ENCODE measurements at regions not wholly inside any gene's neighbourhood (a gene's known extent, or its start where the extent isn't known, plus 50 kb on each side); places are given as distances from the start of the nearest gene placed in this dataset.

DNA sequence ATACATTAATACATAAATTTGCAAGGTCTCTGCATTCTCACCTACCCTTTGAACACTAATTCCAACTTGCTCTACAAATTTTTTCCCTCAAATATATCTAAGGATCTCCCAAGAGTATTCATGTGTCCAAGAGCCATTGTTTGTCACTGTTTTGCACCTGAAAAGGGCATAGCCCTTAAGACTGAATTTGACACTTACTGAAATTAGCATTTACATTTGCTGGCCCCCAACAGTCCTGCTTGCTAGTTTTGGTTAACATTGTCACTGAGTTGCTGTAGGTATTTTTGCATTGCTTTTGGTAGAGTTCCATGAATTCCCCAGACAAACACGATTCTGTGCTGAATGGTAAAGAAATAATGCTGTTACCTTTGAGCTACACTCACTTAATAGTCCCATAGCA is 57.3 kb downstream of the KCNA4 start:
- no peak for DNase-seq

DNA sequence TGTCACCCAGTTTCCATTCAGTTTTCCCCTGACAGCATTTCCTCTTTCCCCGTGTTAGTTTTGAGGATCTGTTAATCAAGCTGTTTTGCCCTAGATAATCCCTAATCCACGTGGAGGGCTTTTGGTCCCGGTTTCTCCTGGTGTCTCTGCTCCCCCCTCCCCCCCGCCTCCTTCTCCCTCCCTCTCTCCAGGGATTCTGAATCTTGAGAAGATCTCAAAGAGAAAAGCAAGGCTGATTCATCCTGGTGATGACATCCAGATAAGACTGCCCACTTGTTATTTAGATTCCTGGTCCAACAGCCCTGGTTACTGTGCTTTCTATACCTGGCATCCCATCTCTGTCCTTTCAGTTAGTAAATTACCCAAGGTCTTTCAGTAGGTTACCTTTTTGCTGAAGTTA is 59.4 kb downstream of the KCNA4 start:
- no peak for DNase-seq

DNA sequence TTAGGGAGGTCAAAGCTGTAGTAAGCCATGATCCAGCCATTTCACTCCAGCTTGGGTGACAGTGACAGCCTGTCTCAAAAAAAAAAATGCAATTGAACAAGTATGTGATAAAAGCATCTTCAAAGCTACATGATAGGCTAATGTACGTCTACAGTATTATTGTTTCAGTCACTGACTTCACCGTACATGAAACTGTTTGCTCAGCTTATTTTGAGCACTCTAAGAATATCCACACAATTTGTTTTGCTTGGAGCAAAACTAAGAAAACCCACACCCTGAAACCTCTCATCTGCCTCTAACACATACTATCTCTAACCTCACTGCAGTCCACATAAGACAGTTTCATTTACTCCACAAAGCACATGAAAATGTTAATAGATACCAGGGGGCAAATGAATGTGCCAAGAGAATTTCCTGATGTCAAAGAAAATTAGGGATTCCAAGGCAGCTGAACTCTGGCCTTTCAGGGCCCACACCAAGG is 60.7 kb downstream of the KCNA4 start:
- no peak for DNase-seq

DNA sequence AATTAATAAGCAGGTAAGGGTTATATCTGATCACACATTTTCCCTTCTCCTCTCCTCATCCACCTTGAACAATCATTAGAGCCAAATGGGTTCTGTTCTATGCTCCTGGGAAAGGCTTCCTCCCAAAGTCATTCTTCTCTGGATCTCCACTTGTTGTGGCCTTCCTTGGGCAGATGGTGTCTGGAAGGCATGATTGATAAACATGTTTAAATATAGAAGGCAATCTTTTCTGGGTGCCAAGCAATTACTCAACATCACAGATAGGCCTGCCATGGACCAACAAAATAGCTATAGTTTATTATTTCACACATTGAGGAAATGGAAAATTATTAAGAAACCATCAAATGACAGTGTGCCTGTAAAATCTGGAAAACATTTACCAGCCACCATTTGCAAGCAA is 73.5 kb downstream of the KCNA4 start:
- no peak for DNase-seq

DNA sequence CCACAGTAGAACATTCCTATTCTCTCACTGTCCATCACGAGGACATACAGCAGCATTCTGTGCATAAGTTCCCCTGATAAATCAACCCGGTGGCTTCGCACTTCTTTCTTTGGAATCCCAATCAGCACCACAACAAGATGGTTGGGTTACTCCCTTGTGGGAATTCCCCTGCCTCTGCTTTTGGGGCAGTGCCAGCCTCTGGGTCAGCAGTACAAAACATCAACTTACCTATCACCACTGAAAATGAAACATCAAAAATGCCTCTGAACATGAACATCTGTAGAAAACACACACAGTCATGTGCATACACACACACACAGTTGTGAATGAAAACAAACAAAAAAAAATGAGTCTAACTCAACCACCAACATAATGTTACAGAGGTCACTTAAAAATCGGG is 79.3 kb downstream of the KCNA4 start:
- DNase-seq, result no peak

DNA sequence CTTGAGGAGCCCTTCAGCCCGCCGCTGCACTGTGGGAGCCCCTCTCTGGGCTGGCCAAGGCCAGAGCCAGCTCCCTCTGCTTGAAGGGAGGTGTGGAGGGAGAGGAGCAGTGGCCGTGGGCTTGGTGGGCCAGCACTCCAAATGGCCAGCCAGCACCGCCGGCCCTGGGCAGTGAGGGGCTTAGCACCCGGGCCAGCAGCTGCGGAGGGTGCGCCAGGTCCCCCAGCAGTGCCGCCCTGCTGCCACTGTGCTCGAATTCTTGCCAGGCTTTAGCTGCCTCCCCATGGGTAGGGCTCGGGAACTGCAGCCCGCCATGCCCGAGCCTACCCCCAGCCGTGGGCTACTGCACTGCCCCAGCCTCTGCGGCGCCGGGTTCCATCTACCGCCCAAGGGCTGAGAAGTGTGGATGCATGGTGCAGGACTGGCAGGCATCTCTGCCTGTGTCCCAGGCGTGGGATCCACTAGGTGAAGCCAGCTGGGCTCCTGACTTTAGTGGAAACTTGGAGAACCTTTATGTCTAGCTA is 82.7 kb downstream of the KCNA4 start:
- no peak for DNase-seq

DNA sequence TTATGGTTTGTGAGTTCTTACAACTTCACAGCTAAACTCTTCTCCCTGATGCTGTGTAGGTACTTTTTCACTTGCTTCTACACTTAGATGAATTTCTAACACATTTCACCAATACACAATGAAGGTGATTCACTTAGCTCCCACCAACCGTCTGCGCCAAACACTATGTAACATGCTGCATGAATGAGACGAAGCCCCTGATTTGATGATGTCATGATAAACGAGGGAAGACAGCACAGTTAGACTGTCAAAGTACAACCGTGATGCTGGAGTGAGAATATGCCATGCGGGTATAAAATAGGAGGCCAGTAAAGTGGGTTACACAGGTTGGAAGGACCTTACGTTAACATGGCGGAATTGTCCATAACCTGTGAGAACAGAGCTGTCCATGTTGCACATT is 100.8 kb downstream of the KCNA4 start:
- no peak for DNase-seq

DNA sequence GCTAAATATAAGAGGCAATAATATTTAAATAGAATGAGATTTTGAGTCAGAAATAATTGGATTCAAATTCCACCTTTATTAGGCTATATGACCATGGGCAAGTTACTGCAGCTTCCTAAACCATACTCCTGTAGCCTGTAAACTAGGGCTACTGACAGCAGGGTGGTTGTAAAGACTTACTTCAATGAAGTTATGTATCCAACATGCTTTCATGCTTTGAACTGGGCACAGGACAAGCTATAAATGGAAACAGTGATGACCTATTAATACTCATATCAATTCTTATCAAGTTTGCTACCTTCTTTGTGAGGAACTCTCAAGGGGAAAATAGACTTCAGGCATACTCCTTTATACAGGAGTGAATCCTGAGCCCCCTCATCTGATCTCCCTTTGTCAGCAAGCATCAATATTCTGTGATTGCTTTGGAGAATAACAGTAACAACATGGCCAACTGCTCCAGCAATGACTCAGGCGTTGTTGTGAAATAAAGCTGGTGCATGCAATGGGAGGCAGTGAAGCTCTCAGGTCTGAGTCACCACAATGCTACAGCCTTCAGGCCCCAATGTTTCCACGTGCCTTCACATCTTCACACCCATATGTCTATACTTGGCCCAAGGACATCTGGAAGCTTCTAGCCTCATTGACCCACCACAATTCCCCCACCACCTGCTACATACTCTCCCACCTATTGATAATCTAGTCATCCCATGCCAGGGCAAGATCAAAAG is 102.5 kb downstream of the KCNA4 start:
- DNase-seq, result no peak

DNA sequence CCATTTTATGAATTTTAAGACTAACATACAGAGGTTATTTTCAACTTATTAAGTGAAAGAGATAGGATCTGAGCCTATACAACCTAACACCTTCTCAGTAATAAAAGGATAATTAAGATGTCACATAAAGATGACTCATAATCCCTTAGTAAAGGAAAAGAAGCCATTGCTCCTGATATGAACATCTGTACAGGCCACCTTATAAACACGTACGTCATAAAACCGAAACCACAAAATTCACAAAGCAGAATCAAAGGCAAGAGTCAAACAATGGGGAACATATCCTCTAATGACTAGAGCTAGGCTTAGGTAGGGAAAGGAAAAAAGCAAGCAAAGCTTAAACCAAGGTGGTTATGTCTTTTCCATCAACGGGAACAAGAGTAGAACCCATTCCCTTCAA is 103.5 kb downstream of the KCNA4 start:
- DNase-seq, result no peak

DNA sequence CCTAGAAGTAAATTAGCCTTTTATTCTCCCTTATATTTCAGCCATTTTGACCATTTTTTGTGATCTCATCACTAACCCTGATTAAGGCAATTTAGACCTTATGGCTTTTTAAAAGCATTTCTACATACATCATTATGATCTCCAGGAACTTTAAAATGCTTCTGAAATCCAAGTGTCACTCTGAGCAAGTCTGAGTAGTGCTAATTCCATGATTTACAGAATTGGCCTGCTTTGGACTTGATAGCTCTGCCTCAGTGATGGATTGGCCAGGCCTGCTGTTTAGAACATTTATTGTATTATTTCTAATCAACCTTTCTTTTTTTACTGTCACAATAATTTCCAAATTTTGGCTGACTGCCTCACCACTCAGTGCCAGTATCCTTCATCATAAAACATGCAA is 116.4 kb downstream of the KCNA4 start:
- no peak for DNase-seq

DNA sequence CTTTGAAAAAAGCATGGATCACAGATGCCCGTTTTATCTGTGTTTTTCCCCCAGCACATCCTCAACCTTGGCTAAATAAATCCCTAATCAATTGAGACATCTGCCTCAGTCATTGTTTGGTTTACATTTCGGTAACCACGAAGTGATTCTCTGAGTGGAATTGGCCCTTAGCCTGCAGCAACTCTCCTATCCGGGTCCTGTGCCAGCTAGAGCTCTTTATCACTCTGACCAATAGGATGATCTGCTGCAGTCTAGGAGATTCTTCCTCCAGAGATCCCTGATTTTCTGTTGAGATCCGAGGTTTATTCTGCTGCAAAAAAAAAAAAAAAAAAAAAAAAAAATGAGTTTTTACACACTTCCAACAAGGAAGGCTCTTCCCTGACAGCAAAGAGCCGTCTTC is 137.3 kb downstream of the KCNA4 start:
- DNase-seq, result no peak

DNA sequence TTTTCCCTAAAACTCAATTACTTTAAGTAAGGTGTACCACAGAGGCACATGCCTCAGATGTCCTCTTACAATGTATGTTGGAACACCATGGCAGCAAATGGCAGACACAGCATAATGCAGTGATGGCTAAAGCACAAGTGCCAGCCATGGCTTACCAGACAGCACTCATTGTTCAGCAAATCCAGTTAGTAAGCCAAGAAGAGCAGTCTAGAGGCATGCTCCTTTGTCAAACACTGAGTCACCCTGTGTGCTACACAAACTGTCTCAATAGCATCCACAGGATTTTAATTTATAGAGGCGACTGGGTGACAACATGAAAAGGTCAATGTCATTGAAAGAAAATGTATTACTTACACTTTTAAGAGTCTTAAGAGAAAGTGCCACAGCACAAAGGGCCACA is 140.6 kb downstream of the KCNA4 start:
- no peak for DNase-seq

DNA sequence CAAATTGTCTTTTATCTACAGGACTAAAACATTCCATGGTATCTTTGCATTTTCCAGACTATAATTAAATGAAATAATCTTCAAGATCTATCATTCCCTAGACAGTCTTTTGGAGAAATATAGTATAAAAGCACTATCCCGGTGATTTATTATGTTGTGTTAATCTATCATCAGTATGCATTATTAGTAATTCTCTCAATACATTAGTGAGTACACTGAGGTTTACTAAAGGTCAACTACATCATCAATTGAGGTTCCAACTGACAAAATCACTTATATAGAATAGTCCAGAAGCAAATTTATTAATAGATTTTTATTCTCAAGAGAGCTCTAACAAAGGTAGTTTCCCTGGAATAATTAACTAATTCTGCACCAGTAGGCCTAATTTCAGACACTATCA is 169.6 kb downstream of the KCNA4 start:
- no peak for DNase-seq

DNA sequence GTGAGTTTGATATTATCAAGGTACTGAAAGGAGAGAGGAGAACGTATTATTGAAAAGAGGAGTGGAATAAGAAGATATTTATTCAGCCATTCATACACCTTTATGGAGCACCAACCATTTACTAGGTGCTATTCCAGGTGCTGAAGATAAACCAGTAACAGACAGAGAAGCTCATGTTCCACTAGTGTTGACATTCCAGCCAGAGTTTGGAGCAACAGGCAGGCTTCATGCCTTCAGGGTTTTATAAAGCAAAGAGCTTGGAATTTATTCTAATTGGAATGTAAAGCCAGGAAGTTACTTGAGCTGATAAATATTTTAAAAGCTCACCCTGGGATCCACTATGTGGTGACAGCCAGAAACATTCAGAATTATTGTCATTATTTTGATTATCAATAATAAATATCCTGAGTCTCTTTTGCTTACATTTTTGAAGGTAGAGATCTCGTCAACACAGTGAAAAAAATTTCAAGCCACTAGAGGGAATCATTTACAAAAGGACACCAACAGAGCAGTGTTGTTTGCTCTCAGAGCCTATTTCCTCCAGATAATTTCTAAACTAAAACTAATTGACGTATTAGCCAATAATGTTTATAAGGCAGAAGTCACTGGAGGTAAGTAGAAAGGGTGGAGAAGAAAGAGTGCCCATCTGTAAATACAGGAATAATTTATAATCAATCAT is 172.0 kb downstream of the KCNA4 start:
- no peak for DNase-seq

DNA sequence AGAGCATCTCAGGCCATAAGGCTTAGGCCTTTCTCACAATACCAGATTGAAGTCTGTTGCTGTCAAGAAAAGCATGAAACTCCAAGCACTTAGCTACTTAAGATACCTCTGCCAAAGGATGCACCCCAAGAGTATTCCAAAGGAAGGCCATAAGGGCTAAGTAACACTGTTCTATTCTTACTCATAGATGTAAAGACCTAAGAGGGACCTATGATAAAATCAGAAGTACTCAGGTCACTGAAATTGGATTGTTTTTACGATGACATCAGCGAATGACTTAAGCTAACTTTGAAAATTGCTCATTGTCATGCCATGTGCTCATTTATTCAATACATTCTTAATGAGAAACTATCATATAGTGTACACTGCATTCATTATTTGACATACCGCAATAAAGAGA is 172.8 kb downstream of the KCNA4 start:
- DNase-seq, result no peak

DNA sequence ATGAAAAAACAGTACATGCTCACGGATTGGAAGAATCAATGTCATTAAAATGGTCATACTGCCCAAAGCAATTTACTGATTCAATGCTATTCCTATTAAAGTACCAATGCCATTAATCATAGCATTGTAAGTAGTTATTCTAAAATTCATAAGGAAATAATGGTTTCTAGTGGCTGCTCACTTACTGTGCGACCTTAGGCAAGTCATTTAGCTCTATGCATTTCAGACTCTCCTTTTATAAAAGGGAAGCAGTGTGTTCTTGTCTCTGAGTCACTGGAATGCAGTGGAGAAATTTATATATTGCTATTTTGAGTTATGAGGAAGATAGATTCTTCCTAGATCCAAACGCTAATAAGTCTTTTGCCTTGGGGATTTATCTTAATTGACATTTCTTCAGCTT is 174.8 kb downstream of the KCNA4 start:
- DNase-seq, result no peak

DNA sequence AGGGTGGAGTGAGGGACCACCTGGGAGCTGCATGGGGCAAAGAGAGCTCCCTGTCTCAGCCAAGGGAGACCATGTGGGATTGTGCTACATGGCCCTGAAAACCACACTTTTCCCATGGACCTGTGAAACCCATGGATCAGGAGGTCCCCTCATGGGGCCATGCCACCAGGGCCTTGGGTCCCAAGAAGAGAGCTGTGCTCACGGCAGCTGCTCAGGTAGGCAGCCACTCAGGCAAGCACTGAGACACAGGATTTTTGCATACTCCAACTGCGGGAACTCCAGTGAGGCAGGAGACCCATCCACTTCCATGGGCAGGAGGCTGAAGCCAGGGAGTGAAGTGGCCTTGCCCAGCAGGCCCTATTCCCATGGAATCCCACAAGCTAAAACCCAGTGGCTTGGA is 190.0 kb downstream of the KCNA4 start:
- no peak for DNase-seq

DNA sequence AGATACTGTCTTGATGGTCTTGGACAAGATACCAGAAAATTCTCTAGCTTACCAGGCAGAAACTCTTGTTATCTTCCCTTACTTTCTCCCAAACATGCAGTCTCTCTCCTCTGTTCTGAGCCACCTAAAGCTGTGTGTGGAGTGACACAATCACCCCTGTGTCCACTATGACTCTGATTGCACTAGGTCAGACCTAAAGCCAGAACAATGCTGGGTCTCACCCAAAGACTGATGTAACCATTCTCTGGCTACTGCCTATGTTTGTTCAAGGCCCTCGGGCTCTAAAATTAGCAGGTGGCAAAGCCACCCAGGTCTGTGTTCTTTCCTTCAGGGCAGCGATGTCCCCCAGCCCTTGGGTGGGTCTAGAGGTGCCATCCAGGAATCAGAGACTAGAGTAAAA is 200.5 kb downstream of the KCNA4 start:
- DNase-seq, result no peak

DNA sequence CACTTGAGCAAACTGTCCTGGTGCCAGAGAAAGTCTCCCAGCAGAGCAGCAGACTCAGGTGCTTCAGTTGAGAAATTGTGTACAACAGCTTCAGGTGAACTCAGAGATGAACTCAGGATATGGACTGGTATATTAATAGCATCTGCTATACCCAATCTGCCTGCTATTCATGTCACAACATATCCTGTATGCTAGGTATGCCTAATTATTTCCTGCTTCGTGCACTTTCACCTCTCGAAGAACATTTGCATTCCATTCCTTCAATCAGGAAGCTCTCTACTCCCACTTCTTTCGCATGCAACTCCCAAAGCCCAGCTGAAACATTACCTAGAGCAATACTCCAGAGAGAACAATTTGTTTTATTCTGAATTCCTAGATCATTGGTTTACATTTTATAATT is 207.7 kb downstream of the KCNA4 start:
- no peak for DNase-seq

DNA sequence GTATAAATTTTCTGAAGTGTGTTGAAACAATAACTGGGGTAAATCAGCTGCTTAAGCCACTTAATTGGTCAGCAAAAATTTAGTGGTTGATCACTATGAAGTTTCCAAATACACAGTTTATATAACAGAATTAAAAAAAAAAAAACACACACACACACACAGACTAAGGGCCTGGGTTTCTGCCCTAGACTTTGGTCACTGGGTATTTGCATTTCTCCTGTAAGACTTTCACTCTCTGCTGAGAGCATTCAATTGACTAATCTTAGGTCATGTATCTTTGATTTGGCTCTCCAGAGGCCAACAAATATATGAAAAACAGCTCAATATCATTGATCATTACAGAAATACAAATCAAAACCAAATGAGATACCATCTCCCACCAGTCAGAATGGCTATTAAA is 214.3 kb downstream of the KCNA4 start:
- no peak for DNase-seq

DNA sequence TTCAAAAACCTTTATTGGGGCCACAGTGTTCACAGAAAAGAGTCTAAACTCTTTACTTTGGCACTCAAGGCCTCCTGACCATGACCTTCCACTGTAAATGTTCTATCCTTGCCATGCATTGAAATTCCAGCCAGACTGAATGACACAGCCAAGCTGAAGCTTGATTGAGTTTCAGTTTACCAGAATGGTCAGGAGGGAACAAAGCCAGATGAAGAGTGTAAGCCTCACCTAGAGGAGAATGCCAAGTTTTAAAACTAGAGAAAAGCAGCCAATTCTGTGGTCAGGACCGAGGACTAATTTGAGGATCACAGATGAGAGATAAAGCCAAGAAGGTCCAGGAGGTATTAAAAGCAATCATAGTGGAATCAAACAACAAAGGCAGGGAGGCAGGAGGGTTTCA is 215.3 kb downstream of the KCNA4 start:
- no peak for DNase-seq

DNA sequence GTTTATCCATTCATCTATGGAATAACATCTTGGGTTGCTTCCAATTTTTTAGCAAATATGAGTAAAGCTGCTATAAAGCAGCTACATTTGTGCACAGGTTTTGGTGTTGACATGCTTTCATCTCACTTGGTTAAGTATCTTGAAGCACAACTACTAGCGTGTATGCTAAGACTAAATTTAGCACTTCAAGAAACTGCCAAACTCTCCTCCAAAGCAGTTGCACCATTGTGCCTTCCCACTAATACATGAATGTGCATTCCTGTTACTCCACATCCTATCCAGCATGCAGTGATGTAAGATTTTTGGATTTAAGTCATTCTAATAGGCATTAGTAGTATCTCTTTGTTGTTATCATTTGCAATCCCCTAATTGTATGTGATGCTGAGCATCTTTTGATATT is 230.7 kb downstream of the KCNA4 start:
- no peak for DNase-seq

DNA sequence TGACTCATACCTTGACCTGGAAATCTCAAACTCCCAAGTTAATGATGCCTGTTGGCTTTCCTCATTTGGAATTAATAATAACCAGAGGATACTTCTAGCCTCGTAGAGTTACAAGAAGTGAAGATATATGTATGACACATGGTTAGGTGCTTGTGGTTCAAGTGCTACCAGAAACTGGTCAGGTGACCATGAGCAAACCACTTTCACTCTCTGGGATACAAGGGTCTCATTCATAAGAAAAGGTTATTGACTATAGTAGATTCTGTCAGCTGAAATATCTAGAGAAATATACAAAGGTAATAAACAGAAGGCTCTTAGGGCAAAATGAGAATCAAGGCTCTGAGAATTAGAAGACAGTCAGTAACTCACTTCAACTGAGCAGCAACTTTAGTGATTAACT is 233.3 kb downstream of the KCNA4 start:
- DNase-seq, result no peak

DNA sequence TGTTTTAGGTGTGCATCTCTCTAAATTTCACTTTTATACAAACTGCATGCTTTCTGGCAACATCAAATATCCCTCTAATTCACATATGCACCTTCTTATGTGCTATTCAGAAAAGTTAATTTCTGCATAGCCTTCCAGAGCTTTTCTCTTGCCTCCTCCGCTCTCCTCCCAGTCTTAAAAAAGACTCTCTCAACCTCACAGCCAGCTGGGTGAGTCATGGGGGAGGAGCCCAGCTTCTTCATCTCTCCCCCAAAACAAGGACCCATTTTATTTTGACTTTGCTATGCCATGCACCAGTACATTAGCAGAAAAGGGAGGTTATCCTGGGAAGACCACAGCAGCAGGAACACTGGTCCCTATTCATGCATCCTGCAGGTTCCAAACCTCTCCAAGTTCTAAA is 234.4 kb downstream of the KCNA4 start:
- no peak for DNase-seq

DNA sequence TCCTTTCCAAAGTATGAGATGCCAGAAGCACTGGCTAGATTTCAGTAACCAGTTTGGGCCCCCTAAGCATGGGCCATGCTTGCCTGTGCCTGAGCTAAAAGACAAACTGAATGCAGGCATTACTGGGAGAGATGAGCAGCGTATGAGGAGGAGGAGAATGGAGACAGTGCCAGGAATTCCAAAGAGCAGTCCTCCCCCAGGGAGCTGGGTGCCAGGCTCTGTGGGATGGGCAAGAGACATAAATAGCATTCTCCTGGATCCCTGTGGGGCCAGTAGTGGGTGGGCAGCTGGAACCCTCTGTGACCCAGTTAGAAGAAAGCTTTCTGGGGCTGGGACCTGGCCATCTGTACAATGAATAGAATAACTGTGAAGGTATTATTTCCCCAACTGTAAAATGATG is 235.6 kb downstream of the KCNA4 start:
- no peak for DNase-seq
